NCI-H526 (cell line): ENCODE measurements at regions not wholly inside any gene's neighbourhood (a gene's known extent, or its start where the extent isn't known, plus 50 kb on each side); places are given as distances from the start of the nearest gene placed in this dataset.

ENCODE experiments used
- DNase-seq, 2 experiments: peaks; one replicate each; lab custom pipeline; 2025; lab: John Stamatoyannopoulos, UW

DNA sequence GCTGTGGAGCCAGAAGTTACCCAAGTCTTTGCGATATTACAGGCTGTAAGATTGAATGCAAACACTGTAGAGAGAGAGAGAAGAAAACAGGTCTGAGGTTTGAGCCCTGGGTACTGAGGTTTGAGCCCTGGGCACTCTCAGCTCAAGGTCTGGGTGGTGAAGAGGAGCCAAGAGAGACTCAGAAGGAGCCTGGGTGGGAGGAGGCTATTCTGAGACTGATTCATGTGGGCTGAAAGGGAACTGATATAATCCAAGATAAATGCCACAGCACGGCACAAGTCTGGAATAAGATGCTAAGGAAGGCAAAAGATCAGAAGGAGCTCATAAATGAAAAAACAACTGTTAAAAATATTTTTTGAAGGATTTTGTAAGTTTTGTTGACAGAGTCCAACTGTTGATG is 407.6 kb upstream of the HS6ST1 start:
- no peak for DNase-seq

DNA sequence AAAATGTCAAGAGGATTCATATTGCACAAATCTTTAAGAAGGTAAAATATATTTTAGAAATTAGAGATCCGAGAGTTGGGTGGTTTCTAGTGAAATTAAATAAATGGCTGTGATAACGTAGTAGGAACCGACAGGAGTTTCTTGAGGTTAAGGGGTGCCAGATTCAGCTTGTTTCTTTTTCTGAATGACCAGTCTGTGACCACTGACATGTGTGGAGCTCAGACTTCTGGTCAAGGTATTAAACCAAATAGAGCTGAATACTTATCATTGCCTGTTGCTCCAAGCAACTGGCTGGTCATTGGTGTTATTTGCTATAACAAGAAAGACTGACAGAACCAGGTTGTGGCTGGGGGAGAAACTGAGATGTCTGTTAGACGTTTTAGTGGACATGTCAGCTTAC is 408.2 kb upstream of the HS6ST1 start:
- DNase-seq, result no peak

DNA sequence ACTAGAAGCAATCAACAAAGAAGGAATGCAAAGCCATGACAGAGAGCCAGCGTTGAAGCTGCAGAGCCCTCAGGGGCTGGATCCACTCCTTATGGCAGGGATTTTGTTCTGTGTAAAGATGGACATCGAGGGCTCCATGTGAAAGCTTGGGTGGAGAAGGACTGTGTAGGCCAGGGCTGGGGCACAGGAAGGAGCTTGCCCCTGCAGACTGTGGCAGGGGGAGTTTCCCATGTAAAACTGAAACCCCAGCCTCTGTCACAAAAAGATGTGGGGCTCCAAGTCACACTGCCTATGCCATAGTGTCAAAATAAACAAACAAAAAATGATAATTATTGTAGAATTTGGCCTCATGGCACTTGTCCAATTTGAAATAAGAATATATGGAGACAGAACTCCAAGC is 408.7 kb upstream of the HS6ST1 start:
- no peak for DNase-seq

DNA sequence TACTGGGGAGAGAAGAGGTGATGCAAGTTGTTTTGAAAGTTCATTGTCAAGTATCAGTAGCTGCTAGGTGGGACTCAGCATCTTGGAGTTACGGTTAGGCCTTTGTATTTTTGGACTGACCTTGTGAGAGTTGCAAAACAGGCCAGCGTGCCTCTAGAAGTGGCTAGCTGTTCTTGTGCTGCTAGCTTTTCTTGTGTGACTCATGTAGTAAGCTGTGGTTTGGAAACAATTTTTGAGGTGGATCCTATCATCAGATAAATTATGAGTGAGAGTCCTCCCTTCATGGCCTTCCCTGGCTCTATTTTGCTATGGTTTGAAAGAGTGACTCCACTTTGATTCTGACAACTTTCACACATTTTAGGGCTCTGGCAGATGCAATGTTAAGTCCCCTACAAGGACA is 409.2 kb upstream of the HS6ST1 start:
- DNase-seq, result no peak

DNA sequence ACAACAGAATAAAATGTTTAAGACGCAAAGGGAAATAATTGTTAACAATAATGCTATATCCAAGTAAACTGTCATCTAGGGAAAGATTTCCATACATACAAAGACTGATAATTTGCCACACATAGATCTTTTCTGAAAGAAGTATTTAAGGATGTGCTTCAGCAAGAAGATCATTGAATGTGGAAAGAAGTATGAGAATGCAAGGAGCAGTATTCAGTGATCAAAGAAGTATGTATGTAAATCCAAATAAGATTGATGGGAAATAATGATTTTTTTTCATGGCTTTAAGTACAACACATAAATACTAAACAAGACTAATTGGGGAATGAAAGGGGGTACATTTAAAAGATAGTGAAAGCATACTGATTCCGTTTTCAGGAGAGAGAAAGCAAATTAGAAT is 410.4 kb upstream of the HS6ST1 start:
- DNase-seq, result no peak

DNA sequence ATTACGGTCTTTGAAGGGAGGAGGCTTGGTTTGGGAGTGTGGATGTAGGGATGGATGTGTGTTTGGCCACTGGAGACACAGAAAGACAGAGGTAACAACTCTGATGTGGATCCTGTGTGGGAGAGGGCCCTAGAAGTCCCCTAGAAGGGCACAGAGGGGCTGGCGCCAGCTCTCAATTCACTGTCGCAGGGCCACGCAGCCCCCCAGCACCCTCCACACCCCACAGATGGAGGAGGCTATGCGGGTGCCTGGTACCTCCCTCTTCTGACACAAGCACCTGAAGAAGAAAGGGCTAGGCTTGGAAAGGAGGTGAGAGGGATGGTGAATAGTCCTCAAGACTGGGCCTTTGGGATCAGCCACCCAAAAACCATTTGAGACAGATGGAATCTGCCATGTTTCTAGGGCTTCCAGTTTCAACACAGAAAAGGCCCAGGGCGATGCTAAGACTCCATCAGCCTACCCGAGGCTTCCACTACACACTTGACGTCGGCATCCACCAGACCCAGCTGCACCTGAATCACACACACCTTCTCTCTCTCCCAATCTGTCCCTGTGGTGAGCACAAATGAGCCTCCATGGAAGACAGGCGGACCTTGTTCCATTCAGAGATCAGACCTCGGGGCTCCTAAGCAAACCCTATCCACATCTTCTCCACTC is 413.5 kb upstream of the HS6ST1 start:
- no peak for DNase-seq

DNA sequence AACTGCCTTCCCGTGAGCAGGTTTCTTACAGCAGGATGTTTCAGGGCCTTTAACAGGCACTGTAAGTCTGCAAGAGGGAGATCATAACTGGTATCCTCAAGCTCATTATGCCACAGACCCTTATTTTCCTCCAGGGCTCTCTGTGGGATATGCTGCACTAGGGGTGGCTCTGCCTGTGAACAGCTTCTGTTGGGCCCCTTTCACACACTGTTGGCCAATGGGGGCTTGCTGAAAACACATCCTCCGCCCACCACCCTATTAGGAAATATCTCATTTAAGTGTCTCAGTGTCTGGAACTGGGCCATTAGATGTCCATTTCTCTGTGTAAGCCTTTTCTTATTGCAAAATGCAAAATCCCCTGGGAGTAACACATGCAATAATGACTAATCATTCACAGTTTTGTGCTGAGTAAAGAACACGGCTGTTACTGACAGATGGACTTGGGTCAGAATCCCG is 414.3 kb upstream of the HS6ST1 start:
- no peak for DNase-seq

DNA sequence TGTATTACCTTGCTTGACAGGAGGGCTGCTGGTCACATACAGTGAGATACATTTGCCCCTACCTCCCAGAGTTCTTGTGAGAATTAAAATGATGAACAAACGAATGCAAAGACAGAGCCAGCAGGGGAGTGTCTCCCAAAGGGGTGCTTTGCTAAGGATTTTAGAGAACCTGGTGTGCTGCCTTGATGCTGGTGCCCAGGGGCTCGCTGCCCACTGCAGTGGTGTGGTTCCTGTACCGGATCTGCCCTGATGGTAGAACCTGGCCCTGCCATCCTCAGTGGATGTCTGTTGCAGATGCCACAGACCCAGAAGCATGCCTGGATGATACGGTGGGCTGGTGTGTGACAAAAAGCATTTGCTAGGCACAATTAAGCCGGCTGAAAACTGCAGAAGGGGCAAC is 414.8 kb upstream of the HS6ST1 start:
- no peak for DNase-seq

DNA sequence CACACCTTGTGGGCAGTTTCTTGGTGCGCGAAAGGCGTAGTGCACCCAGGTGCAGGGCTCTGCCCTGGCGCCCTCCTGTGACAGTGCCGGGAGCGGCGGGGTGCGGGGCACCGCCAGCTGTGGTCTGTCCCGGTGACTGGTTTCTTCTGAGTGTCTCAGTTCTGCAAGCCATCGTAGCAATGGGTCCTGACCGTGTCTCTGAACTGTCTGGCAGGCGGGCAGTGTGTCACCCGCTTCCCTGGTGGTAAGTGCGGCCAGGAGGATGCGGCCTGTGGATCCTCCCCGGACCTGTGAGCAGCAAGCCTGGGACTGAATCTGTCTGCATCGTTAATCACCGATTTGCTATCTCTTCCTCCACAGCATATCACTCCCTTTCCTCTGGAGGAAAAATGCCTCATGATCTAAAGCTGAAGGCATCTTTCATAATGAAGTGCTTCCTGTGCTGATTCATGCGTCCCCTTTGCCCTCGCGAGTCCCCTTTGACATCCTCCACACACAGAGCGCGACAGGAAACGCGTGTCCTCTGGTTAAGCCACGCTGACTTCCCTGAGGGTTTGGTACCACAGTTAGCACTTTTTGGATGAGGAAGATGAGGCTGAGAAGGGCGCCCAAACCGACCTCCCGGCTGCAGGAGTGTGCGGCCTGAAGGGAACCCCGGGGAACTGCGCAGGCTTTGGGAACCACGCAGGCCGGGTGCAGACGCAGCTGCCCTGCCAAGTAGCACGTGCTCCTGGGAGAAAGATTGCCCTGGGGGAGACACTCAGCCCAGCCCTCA is 416.0 kb upstream of the HS6ST1 start:
- peak in 1 of 2 experiments; percentile 32 for DNase-seq

DNA sequence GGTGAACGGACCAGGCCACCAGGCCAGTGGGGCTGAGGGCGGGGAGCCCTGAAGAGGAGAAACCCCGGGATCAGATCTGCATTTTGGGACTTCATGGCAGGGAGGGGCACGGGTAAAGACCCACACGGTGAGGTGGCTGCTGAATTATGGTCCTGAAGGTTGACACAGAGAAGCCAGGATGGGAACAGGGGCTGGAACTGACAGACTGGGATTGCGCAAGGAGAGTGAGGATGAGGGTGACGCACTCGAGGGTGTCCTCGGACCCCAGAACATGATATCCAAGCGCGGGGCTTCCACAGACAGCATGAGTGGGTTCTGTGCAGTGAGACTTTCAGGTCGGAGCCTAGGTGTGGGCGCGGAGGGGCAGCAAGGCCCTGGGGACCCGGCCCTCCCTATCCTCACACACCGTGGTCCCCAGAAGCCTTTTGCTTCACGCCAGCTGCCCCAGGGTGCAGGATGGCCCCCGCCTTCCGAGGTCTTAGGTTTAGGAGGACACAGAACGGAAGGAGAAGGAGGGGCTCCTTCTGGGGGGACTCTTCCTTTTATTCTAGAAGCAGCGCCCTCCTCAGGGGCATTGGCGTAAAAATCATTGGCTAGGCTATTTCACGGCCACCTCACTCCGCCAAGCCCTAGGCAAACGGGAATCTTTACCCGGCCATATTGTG is 416.8 kb upstream of the HS6ST1 start:
- DNase-seq, result no peak

DNA sequence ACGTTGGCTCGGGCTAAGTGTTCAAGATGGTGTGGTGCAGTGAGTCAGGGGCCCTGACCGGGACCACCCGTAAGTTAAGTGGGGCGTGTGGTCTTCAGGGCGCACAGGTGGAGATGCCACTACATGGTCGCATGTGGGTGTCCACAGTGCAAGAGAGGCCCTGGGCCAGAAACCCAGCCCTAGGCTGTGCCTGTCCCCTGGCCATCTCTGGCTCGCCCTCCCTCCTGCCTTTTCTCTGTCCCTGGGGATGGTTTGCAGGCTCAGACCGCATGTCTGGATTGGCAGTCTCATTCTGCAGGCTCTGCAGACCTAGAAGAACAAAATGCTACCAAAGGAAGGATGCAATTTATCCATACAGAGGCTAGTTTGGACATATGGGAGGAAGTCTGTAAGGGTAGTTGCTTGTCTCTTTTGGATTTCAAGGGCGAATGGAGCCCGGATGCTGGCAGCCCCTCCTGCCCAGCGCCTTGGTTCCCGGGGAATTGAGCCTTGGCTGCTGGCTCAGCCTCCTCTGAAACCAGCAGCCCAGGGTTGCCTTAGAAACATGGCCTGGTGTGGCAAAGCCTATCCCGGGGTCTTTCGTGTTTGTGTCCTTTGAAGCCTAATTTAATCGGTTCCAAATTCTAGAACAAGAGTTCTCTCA is 417.5 kb upstream of the HS6ST1 start:
- DNase-seq, result no peak

DNA sequence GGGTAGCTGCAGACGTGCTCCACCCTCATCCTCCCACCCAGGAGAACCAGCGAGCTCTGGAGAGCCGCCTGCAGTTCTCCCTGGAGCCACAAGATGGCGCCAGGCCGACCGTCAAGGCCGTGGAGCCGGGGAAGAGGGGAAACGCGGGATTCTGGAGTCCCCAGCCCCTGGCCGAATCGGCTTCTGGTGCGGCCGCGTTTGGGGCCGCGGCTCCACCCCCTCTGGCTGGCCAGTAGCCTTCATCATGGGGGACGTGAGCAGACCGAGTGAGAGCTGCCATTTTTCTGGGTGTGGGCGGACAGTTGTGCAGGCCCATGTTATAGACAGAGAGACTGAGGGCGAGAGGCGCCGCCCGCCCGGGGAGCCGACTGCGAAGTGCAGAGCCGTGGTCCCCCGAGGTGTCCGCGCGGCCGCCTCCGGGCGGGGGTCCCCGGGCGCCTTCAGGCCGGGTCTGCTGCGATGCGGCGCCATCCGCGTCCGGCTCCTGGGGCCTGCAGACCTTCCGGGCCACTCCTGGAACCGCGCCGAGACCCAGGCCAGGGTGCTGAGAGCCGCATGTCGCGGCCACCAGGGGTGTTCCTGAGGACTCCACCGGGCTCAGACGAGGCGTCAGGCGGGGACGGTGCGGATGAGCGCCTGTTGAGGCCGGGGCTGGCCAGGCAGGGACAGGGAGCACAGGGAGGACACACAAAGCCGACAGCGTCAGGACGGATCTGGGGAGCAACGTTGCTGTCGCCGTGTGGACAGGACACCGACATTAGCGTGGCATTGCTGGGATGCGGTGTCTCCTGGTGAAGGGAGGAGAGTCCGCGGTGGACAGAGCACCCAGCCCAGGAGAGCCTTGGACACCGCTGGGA is 418.2 kb upstream of the HS6ST1 start:
- DNase-seq, result peak; percentile 48 to 84

DNA sequence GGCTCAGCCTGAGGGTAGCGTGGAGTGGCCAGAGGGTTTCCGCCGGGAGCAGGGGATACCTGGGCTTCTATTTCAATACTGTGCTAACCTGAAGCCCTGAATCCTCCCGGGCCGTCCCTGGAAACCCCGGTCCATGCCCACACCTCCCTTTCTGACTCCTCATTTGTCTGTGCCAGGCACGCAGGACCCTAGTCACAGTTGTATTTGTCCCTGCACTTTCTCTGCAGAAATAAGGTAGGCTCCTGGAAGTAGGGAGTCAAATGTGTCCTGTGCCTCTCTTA is 418.8 kb upstream of the HS6ST1 start:
- DNase-seq, result no peak

DNA sequence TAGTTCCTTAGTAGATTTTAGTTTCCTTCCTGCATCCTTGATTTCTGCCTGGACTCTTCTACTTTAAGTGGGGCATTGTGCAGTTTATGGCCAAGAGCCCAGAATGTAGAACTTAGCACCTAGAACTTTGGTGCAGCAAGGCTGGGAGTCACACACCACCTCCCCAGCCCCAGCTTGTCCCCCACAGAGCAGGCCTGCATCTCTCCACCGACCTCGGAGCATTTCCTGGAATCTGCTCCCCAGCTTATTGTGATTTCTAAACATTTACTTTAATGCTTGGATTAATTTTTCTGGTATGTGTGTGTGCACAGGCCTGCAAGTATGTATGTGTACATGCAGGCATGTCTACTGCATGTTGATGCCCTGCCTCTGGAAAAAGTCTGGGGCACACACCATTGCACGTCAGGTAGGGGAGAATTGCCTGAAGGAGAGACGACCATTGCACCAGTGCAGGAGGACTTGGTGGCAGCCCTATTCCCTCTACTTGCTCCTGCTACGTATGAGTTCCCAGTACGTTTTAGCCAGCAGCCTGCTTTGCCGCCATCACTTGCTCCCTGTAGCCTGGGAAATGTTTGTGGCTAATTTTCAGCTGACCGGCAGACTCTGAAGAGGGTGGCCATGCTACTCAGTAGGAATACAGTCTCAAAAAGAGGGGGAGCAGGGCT is 419.9 kb upstream of the HS6ST1 start:
- DNase-seq, result no peak

DNA sequence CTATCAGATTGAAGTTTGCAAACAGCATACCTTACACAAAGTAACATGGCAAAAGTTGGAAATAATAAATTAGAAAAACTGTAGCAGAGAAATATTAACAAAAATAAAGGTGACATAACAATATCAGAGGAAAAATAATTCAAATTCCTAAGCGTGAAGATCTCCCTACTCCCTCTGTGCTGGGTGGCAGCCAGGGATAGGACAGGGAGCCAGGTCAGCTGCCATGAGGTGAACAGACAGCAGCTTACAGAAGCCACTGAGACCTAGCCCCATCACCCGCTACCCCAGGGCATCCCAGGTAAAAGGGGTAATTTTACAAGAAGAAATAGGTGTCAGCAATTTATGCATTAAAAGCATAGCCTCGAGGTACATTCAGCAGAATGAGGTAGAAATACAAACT is 423.8 kb upstream of the HS6ST1 start:
- no peak for DNase-seq

DNA sequence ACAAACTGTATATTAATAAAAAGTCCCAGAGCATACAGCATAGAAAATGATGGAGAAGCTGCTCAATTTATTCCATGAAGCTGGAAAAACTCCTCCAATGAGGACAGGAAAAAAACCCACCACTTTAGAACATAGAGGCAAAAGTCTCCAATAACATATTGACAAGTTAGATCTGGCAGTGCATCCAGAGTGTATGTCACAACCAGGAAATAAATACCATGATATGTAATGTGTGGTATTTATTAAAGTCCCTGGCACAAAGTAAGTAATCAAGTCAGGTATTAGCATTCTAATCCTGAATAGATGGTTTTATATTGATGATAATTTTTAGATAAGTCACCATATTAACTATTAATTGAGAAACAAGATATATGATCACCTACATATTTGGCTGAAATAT is 427.3 kb upstream of the HS6ST1 start:
- no peak for DNase-seq

DNA sequence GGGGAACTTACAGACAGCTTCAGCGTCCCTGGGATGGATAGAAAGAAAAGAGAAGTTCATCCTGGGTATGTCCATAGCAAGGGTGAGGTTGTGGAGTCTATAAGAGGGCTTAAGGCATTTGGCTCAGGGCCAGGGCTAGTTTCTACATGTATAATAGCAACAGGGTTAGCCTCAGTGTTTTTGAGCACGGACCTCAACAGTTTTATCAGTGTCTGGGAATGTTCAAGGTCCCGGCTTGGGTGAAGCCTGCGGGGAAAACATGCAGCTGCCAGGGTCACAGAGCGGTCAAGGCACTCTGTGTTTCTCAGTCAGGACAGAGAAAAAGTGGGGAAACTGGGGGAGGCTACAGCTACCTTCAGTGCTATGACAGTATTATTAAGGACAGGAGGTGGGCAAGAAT is 427.7 kb upstream of the HS6ST1 start:
- DNase-seq, result no peak

DNA sequence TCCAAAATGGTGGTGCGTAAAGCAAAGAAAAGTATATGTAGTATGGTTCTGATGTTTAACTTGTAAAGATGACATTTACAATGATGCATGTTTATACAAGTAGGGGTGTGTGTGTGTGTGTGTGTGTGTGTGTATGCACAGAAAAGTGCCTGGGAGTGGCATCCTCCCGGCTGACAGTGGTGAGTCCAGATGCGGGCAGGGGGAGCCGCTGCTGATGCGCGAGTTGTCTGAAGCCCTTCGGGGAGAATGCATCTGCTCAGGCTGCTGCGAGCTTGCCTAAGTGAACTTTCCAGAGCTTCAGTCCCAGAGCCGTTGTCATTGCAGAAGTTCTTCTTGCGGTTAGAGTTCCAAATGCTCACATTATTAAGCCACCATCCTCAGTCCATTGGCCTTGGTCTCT is 429.7 kb upstream of the HS6ST1 start:
- no peak for DNase-seq

DNA sequence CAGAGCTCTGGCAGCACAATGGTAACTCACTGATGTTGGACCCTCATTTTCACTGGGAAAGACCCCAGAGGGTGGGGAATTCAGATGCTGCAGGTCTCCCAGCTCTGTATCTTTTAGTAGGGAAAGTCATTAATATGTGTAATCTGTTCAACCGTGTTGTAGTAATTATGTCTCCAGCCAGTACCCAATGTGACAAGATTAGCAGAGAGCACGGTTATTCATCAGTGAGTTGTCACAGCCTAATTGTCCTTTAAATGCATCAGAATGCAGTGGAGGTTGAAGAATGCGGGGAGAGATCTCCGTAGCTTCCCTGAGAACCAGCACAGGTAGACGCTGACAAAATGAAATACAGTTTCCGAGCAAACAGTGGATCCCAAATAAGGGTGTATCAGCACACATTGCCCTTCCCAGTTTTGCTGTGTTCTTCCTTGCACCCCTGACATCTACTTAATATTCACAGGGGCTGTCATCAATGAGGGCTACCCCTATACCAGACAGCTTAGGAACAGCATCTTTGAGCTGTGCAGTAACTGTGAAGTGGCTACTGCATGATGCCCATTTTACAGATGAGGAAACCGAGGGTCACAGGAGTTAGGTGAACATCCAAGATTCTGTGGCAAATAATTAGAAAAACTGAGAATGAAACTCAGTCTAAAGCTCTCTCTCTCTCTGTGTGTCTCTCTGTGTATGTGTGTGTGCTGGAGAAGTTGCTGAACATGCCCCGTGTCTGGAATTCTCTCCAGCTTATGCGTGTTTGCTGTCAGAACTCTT is 430.4 kb upstream of the HS6ST1 start:
- DNase-seq, result no peak

DNA sequence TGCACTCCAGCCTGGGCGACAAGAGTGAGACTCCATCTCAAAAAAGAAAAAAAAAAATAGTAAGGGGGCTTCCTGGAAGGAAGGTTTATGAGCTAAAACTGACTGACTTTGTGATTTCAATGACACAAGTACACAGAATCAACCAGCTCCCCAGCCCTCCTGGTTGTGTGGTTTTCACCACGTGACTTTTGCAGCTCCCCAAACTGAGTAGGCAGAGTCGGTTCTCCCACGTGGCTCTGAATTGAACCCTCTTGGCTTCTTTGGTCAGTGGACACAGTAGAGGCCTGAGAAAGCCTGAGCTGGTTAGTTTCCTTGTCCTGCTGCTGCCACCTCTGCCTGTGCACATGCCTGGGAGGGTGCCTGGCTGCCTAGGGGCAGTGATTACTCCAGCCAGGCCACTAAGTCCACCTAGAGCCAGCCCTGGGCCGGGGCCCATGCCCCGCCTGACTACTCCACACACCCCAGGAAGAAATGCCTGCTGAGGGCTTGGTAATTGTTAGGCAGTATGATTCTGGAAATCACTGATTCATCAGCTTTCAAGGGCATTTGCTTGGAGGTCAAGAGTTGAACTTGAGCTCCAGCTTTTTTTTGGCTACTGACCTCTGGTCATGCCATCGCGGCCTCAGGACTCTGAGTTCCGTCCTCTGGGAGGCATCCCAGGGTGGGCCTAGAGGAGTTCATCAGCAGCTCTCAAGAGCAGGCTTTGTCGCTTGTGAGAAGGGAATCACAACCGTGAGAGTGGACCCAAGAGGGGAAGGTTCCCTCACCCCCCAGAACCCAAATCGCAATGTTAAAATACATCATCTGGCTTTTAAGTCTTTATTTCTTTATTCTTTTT is 431.9 kb upstream of the HS6ST1 start:
- no peak for DNase-seq
